Skeletal muscle satellite cell (primary cell): ENCODE measurements at regions not wholly inside any gene's neighbourhood (a gene's known extent, or its start where the extent isn't known, plus 50 kb on each side); places are given as distances from the start of the nearest gene placed in this dataset.

Experiments used
- H3K27me3 ChIP-seq: 2 replicates; pipeline ENCODE4 v1.7.0; 2013; ENCODE audit warnings: low read length; ENCODE audit not compliant: control insufficient read depth, insufficient read depth
- H3K36me3 ChIP-seq: 2 replicates; pipeline ENCODE4 v1.7.0; 2013; ENCODE audit warnings: mild to moderate bottlenecking, control low read depth, low read length; ENCODE audit not compliant: insufficient read depth
- H3K4me1 ChIP-seq: 2 replicates; pipeline ENCODE4 v1.7.0; 2013; ENCODE audit warnings: low read length; ENCODE audit not compliant: control insufficient read depth, insufficient read depth
- H3K4me2 ChIP-seq: 2 replicates; pipeline ENCODE4 v1.7.0; 2013; ENCODE audit warnings: mild to moderate bottlenecking, low read length
- H3K4me3 ChIP-seq: 2 replicates; pipeline ENCODE4 v1.7.0; 2013; ENCODE audit warnings: low read length
- H3K9ac ChIP-seq: 2 replicates; pipeline ENCODE4 v1.7.0; 2013; ENCODE audit warnings: mild to moderate bottlenecking, low read depth, low read length, moderate library complexity
- H3K9me3 ChIP-seq: replicated peaks from 2 replicates; pipeline ENCODE4 v1.7.0; 2013; ENCODE audit warnings: mild to moderate bottlenecking, control low read depth, low read length

DNA sequence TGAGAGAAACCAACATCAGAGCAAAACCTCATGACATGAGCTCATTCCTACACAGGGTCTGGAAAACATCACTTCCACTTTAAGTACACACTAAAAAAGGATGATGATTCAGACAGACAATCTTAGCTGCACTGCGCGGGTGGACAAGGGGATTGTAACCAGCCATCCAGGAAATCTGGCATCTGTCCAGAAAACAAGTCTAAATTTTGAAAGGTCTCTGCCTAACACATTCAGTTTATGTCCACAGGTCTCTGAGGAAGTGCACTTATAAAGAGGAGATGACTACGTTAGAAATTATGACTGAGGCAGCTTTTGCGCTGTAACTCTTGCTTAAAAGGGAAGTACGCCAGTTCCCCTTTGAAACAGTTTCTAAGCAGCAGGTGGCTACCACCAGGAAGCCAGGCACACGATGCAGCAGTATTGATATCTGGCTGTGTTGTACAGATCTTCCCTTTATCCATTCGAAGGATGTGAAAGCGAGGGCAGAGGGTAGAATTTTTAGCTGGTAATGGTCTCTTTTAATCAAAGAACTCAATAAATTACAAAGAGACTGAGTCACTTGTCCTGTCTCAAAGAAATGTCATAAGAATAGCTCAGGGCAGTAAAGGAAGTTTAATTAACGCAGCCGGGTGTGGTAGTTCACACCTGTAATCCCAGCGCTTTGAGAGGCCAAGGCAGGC is 128.0 kb downstream of the SETD4 start:
- peak overlapping the region; percentile 67 for H3K4me2 ChIP-seq
- H3K9me3 ChIP-seq = no peaks in the 10 kb centered on the region
- H3K9ac ChIP-seq = peak overlapping the region; percentile 57
- peak overlapping the region; percentile 17 for H3K4me3 ChIP-seq
- H3K4me1 ChIP-seq = peaks cover 23% of the 10 kb centered on the region
- no peaks in the 10 kb centered on the region for H3K36me3 ChIP-seq
- H3K27me3 ChIP-seq = no peaks in the 10 kb centered on the region

DNA sequence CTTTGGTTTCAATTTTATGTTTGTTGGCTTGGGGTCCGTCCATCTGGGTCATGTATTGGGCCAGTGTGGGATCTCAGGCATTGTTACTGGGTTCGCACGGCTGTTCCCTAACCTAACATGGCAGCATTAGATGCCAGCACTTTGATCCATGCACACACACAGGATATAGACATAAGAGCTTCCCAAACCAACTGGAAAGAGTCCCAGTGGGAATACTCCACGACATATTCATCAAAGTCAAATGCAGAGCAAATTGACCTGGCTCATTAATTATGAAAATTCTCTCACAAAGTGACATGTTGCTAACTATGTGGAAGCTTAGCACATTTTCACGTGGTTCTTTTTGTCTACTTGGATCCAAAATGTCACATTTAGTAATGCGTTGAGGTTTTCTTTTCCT is 130.4 kb downstream of the SETD4 start:
- no peak overlapping the region for H3K4me3 ChIP-seq
- H3K36me3 ChIP-seq = no peaks in the 10 kb centered on the region
- H3K9me3 ChIP-seq = no peaks in the 10 kb centered on the region
- H3K27me3 ChIP-seq = no peaks in the 10 kb centered on the region
- H3K4me2 ChIP-seq = no peak overlapping the region
- no peak overlapping the region for H3K9ac ChIP-seq
- H3K4me1 ChIP-seq = peaks cover 32% of the 10 kb centered on the region

DNA sequence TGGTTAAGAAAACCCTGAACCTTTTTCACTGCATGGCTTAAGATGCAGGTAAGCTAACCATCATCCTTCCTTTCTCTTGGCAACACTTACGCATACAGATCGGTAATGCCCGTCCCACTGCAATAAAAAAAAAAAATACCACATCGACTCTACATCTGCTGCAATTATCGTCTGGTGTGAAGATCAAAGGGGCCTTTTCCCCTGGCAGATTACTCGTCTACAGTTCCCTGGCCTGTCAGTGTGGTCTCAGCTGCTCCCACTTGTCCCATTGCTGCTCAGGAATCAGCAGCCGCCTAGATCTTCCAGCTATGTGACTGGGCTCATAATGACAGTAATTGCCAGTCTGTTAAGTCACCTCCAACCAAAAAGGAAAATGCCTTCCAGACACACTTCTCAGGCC is 133.1 kb downstream of the SETD4 start:
- H3K36me3 ChIP-seq = no peaks in the 10 kb centered on the region
- no peak overlapping the region for H3K9ac ChIP-seq
- peaks cover 26% of the 10 kb centered on the region for H3K4me1 ChIP-seq
- no peaks in the 10 kb centered on the region for H3K27me3 ChIP-seq
- no peaks in the 10 kb centered on the region for H3K9me3 ChIP-seq
- H3K4me2 ChIP-seq = no peak overlapping the region
- H3K4me3 ChIP-seq = no peak overlapping the region

DNA sequence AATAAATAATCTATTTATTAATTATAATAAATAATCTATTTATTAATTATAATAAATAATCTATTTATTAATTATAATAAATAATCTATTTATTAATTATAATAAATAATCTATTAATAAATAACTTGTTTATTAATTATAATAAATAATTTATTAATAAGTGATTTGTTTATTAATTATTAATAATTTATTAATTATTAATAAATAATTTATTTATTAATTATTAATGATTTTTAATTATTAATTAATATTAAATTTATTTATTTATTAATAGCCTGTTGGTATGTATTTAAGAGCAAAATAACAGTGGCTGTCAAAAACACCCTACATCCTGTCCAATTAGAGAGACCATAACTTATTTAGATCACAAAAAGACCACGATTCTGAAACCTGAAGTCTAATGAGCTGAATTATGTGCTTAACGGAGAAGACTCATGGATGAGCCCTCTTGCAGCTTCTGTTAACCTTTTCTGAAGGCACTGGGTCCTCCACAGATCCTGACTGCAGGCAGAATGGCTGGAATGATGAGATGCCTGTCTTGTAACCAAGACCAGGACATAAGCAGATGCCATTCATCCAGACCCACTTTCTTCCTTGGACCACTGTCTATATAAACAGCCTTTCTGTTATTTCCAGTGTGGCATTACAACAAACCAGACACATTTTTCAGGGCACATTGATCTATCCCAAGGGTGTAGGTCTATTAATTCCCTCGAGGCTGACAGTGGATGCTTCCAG is 134.2 kb downstream of the SETD4 start:
- Histone ChIP-seq H3K4me3 (no peak overlapping the region), H3K4me1 (peaks cover 19% of the 10 kb centered on the region), H3K27me3 (no peaks in the 10 kb centered on the region), H3K4me2 (no peak overlapping the region), H3K36me3 (no peaks in the 10 kb centered on the region), H3K9ac (no peak overlapping the region), H3K9me3 (no peaks in the 10 kb centered on the region)

DNA sequence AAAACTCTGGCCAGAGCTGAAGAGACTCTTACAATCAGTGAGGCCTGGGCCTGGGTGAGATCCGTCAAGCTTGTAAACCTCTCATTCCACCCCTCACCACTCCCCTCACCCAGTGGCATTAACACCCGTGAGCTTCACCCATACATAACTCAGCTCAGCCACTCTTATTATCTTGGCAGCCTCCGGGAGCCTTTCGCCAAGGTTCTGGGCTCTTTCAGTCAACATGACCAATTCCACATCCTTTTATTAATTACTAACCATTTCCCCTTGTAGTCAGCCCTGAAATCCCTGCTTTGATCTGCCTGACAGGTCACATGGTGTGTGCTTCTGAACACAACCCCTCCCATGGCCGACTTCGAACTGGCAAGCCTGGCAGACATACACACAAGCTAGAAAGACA is 134.8 kb downstream of the SETD4 start:
- H3K9ac ChIP-seq = no peak overlapping the region
- no peaks in the 10 kb centered on the region for H3K36me3 ChIP-seq
- H3K9me3 ChIP-seq = no peaks in the 10 kb centered on the region
- peaks cover 19% of the 10 kb centered on the region for H3K4me1 ChIP-seq
- no peaks in the 10 kb centered on the region for H3K27me3 ChIP-seq
- no peak overlapping the region for H3K4me2 ChIP-seq
- H3K4me3 ChIP-seq = no peak overlapping the region

DNA sequence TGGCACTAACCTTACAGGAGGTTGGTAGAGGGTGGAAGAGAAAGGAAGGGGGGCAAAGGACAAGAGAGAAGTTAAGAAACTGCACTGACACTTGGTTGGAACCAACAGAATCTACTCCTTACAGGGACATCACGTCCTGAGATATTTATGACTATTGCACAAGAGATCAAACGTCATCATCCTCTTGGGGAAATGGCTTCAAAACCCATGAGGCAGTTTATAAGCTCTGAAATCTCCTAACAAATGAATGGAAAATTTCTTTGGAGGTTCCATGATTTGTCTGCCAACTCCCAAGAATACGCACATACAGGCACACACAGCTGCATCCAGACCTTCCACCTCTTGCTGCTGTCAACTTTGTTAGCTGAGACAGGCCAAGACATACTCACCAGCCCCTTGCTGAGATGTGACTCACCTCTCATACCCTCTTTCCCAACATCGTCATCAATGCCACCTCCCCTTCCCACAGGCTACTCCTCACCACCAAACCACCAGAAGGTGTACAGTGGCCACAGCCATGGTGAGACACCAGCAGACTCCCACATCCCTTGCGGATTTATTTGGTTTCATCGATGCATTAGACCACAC is 135.5 kb downstream of the SETD4 start:
- Histone ChIP-seq H3K4me1 (peaks cover 19% of the 10 kb centered on the region), H3K4me3 (no peak overlapping the region), H3K9ac (no peak overlapping the region), H3K27me3 (no peaks in the 10 kb centered on the region), H3K9me3 (no peaks in the 10 kb centered on the region), H3K36me3 (no peaks in the 10 kb centered on the region), H3K4me2 (peak overlapping the region; percentile 6)

DNA sequence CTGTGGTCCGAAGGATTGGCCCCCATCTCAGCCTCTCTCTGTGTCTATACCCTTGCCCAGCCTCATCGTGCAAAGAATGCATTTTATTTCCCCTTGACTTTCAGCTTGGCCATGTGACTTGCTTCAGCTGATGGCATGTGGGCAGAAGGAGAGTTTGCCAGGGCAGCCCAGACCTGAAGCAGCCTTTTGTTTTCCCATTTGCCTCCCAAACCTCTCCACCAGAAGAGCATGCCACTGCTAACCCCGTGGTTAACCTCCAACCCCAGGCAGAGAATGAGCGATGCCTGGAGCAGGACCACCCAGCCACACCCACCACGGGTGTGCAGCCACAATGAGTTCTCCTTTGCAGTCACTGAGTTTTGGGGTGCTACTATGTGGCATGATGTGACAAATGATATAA is 136.4 kb downstream of the SETD4 start:
- H3K9ac ChIP-seq = no peak overlapping the region
- H3K36me3 ChIP-seq = no peaks in the 10 kb centered on the region
- H3K4me1 ChIP-seq = peaks cover 19% of the 10 kb centered on the region
- H3K4me3 ChIP-seq = no peak overlapping the region
- H3K9me3 ChIP-seq = no peaks in the 10 kb centered on the region
- no peaks in the 10 kb centered on the region for H3K27me3 ChIP-seq
- H3K4me2 ChIP-seq = no peak overlapping the region

DNA sequence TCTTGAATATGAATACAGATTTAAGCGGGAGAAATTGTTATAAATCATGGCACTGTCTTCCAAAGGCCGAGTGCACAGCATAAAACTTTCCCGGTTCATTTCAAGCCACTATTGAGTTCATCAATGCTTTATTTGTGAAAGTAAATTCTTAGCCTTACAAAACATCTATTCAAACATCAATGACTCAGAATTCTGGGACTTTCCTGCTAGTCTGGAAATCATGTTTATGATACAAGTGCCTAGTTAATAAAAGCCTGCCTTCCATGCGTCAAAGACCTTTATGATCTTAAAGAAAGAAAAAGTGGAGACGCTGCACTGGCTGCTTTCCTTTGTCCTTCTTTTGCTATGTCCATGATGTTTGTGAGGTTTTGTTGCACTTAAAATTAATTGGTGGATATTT is 137.7 kb downstream of the SETD4 start:
- Histone ChIP-seq H3K9me3 (no peaks in the 10 kb centered on the region), H3K9ac (no peak overlapping the region), H3K4me2 (no peak overlapping the region), H3K36me3 (no peaks in the 10 kb centered on the region), H3K27me3 (no peaks in the 10 kb centered on the region), H3K4me1 (peaks cover 19% of the 10 kb centered on the region), H3K4me3 (no peak overlapping the region)

DNA sequence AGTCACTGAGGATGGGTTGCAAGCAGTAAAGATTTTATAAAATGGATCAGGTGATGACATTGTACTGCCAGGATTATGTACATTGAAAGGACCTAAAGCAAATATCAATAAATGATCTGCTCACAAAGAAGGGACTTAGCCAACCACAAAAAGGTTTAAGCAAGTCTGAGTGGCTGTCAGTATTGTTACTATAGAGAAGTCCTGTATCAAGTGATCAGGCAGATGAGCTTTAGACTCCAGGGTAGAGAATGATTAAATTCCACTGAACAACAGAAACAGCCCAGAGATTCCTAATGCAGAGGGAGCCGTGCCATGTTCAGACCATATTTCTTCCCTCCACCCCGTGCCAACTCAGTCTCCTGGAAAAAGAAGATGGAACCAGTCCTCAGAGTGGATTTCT is 138.9 kb downstream of the SETD4 start:
- no peaks in the 10 kb centered on the region for H3K36me3 ChIP-seq
- H3K9ac ChIP-seq = no peak overlapping the region
- H3K4me1 ChIP-seq = peaks cover 19% of the 10 kb centered on the region
- H3K4me2 ChIP-seq = no peak overlapping the region
- no peak overlapping the region for H3K4me3 ChIP-seq
- no peaks in the 10 kb centered on the region for H3K9me3 ChIP-seq
- H3K27me3 ChIP-seq = no peaks in the 10 kb centered on the region

DNA sequence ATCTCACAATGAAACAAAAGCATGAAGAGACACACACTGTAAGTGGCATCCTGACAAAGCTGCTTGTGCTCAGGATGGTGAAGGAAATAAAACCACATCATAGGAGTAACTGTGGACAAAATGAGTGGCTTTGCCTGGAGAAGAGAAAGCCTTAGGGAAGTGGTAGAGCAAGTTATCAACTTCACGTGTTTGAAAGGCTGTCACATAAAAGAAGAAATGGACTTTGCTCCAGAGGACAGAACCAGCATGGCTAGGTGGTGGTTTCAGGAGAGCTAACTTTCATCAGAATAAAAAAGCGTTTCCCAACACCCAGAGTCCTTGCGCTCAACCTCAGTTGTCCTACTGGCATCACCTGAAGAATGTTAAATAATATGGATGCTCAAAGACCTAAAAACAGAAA is 139.9 kb downstream of the SETD4 start:
- no peaks in the 10 kb centered on the region for H3K27me3 ChIP-seq
- H3K9me3 ChIP-seq = no peaks in the 10 kb centered on the region
- peaks cover 16% of the 10 kb centered on the region for H3K4me1 ChIP-seq
- no peak overlapping the region for H3K4me2 ChIP-seq
- H3K36me3 ChIP-seq = no peaks in the 10 kb centered on the region
- no peak overlapping the region for H3K9ac ChIP-seq
- no peak overlapping the region for H3K4me3 ChIP-seq

DNA sequence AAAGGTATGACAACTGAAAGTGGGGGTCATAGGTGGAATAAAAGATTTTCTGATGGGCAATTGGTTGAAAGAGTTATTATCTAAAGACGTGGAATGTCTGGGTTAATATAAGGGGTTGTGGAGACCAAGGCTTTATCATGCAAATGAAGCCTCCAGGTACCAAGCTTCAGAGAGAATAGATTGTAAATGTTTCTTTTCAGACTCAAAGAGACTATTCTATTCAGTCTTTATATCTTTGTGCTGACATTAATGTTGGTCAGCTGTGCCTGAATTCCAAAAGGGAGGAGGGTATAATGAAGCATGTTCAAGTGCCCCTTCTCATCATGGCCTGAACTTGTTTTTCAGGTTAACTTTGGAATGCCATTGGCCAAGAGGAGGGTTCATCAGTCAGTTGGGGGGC is 145.3 kb downstream of the SETD4 start:
- H3K9me3 ChIP-seq = no peaks in the 10 kb centered on the region
- no peaks in the 10 kb centered on the region for H3K36me3 ChIP-seq
- H3K4me2 ChIP-seq = no peak overlapping the region
- peaks cover 5% of the 10 kb centered on the region for H3K4me1 ChIP-seq
- H3K9ac ChIP-seq = no peak overlapping the region
- no peaks in the 10 kb centered on the region for H3K27me3 ChIP-seq
- no peak overlapping the region for H3K4me3 ChIP-seq
